ENCODE measurements at regions not wholly inside any gene's neighbourhood (a gene's known extent, or its start where the extent isn't known, plus 50 kb on each side); places are given as distances from the start of the nearest gene placed in this dataset.

GRCh38 chr20:60294632-60295031 is 336.4 kb downstream of the CDH26 start:
- no peak overlapping the region for H3K4me3 ChIP-seq (ENCODE audit: control insufficient read depth, low read depth, low read length)
- DNase-seq (ENCODE audit: low read depth), result no peak
- no peak for TF ChIP-seq CTCF (IDR thresholded peaks at IDR 0.05; ENCODE audit: control insufficient read depth, insufficient read depth, low read depth, low read length, missing control alignments)

- no peak for TF ChIP-seq CTCF (IDR thresholded peaks at IDR 0.05; ENCODE audit: control insufficient read depth, insufficient read depth, low read depth, low read length, missing control alignments)
- no peak overlapping the region for H3K4me3 ChIP-seq (ENCODE audit: control insufficient read depth, low read depth, low read length)
- no peak for DNase-seq (ENCODE audit: low read depth)
These were observed 337.0 kb downstream of the CDH26 start for GRCh38 chr20:60295214-60295613.

- H3K4me3 ChIP-seq (ENCODE audit: control insufficient read depth, low read depth, low read length), result no peak overlapping the region
- no peak for DNase-seq (ENCODE audit: low read depth)
- no peak for TF ChIP-seq CTCF (IDR thresholded peaks at IDR 0.05; ENCODE audit: control insufficient read depth, insufficient read depth, low read depth, low read length, missing control alignments)
These were observed 339.4 kb downstream of the CDH26 start for GRCh38 chr20:60297649-60298048.

GRCh38 chr20:60298647-60299046 is 340.4 kb downstream of the CDH26 start:
- no peak overlapping the region for H3K4me3 ChIP-seq (ENCODE audit: control insufficient read depth, low read depth, low read length)
- DNase-seq (ENCODE audit: low read depth), result no peak
- TF ChIP-seq CTCF (IDR thresholded peaks at IDR 0.05; ENCODE audit: control insufficient read depth, insufficient read depth, low read depth, low read length, missing control alignments), result no peak

GRCh38 chr20:60299951-60300350 is 341.7 kb downstream of the CDH26 start:
- no peak for DNase-seq (ENCODE audit: low read depth)

GRCh38 chr20:60300374-60300773 is 342.2 kb downstream of the CDH26 start:
- H3K4me3 ChIP-seq (ENCODE audit: control insufficient read depth, low read depth, low read length), result no peak overlapping the region
- no peak for DNase-seq (ENCODE audit: low read depth)
- TF ChIP-seq CTCF (IDR thresholded peaks at IDR 0.05; ENCODE audit: control insufficient read depth, insufficient read depth, low read depth, low read length, missing control alignments), result no peak

More at GRCh38 chr20:60299951-60300350, 341.7 kb downstream of the CDH26 start:
- no peak for TF ChIP-seq CTCF (IDR thresholded peaks at IDR 0.05; ENCODE audit: control insufficient read depth, insufficient read depth, low read depth, low read length, missing control alignments)
- H3K4me3 ChIP-seq (ENCODE audit: control insufficient read depth, low read depth, low read length), result no peak overlapping the region

GRCh38 chr20:60302875-60303274 is 344.7 kb downstream of the CDH26 start:
- TF ChIP-seq CTCF (IDR thresholded peaks at IDR 0.05; ENCODE audit: control insufficient read depth, insufficient read depth, low read depth, low read length, missing control alignments), result no peak
- H3K4me3 ChIP-seq (ENCODE audit: control insufficient read depth, low read depth, low read length), result no peak overlapping the region
- no peak for DNase-seq (ENCODE audit: low read depth)
